A673 (cell line): ENCODE measurements at regions not wholly inside any gene's neighbourhood (a gene's known extent, or its start where the extent isn't known, plus 50 kb on each side); places are given as distances from the start of the nearest gene placed in this dataset.

ENCODE experiments used
- BruUV-seq: library from RNA; stranded (reverse); fragments of 400-500 nt; replicated peaks from 2 replicates; lab custom pipeline; 2021; lab: Mats Ljungman, UMichigan
- CTCF ChIA-PET: fragments of 300-600 bp; sonication (Branson Sonifier 250); formaldehyde crosslinking; loops from one replicate; lab custom pipeline; 2022; ENCODE audit warnings: antibody characterized with exemption; lab: Charles Lee
- POLR2A ChIA-PET: fragments of 300-600 bp; sonication (Branson Sonifier 250); formaldehyde crosslinking; loops from one replicate; lab custom pipeline; 2022; ENCODE audit warnings: antibody characterized with exemption; ENCODE audit not compliant: low non-redundant PET; lab: Charles Lee
- DNase-seq: peaks from one replicate; pipeline ENCODE4 v3.0.0-alpha.2; 2015; ENCODE audit warnings: low spot score
- H3K27ac ChIP-seq: fragments of 200-600 bp; sonication (generic); 2 replicates; pipeline ENCODE4 v1.5.1; 2016; ENCODE audit warnings: mixed run types, low read depth, mild to moderate bottlenecking, mixed read lengths, antibody characterized with exemption, low read length; ENCODE audit not compliant: poor library complexity, severe bottlenecking
- H3K27me3 ChIP-seq: fragments of 200-600 bp; sonication (generic); replicated peaks from 2 replicates; pipeline ENCODE4 v1.6.1; 2017; ENCODE audit warnings: mixed run types, low read depth, mild to moderate bottlenecking, mixed read lengths, antibody characterized with exemption, low read length; ENCODE audit not compliant: insufficient read depth, poor library complexity
- H3K36me3 ChIP-seq: fragments of 200-600 bp; sonication (generic); 2 replicates; pipeline ENCODE4 v1.6.1; 2016; ENCODE audit warnings: mixed run types, mild to moderate bottlenecking, mixed read lengths, antibody characterized with exemption, low read length; ENCODE audit not compliant: insufficient read depth, poor library complexity, severe bottlenecking
- H3K4me1 ChIP-seq: fragments of 200-600 bp; sonication (generic); 2 replicates; pipeline ENCODE4 v1.6.1; 2017; ENCODE audit warnings: mixed run types, mild to moderate bottlenecking, mixed read lengths, antibody characterized with exemption, low read length; ENCODE audit not compliant: insufficient read depth, poor library complexity, severe bottlenecking
- H3K4me3 ChIP-seq: fragments of 200-600 bp; sonication (generic); 2 replicates; pipeline ENCODE4 v1.5.1; 2016; ENCODE audit warnings: low read depth, mixed run types, mild to moderate bottlenecking, mixed read lengths, low read length; ENCODE audit not compliant: poor library complexity, severe bottlenecking
- H3K9me3 ChIP-seq: fragments of 200-600 bp; sonication (generic); 2 replicates; pipeline ENCODE4 v1.6.1; 2016; ENCODE audit warnings: mixed run types, low read depth, mild to moderate bottlenecking, mixed read lengths, antibody characterized with exemption, low read length; ENCODE audit not compliant: poor library complexity, severe bottlenecking
- EZH2 ChIP-seq: fragments of 200-600 bp; sonication (generic); IDR thresholded peaks from 2 replicates; pipeline ENCODE4 v1.6.1; 2017; ENCODE audit warnings: borderline replicate concordance, low read depth, mild to moderate bottlenecking, mixed read lengths, antibody characterized with exemption, low read length; ENCODE audit not compliant: poor library complexity, severe bottlenecking
- intact Hi-C: fragments of 100-400 bp; cut with micrococcal nuclease; formaldehyde crosslinking; loops from one replicate; pipeline ENCODE4 v1.10.0; 2022; ENCODE audit not compliant: unreplicated experiment
- TF ChIP-seq, protein P1 (sequence below): fragments of 300-800, 200-600 bp; sonication (generic); conservative IDR thresholded peaks from 2 replicates; pipeline ENCODE4 v1.5.1; 2017; ENCODE audit warnings: low read depth, mild to moderate bottlenecking, antibody characterized with exemption, low read length, moderate library complexity, mixed read lengths

DNA sequence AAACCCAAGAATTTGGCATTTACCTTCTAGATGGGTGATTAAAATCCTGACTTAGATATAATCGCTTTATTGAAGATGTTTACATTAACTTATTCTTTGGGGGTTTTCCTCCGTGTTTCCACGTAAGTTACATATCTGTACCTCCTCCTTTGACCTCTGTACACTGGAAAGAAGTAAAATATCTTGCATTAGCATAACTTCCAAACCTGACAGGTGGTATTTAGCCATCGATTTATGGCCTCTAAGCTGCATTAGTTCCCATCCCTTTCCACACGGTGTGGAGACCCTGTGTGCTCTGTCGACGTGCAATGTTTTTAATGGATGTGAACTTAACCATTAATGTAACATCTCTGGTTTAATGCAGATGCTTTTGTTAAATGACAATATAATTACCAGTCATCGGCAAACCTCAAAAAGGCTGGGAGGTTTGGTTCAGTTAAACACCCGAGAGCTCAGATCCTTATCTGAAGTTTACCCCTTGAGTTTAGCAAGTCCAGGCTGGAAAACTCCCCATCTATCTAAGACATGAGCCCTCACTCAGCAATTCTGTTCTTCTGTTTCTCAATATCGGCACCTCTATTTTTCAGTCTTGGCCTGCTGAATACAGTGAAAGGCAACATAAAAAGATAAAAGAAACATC lies 295.2 kb downstream of the GATA3 start:
- no peaks in the 10 kb centered on the region for H3K27me3 ChIP-seq
- no TSS peak for BruUV-seq
- peaks cover 30% of the 10 kb centered on the region for H3K4me1 ChIP-seq
- H3K4me3 ChIP-seq: no peak overlapping the region
- no peaks in the 10 kb centered on the region for H3K36me3 ChIP-seq
- ChIA-PET POLR2A (no interaction called here), CTCF (no interaction called here)
- peak; percentile 12 for DNase-seq
- TF ChIP-seq EZH2: no peak
- TF ChIP-seq, protein P1, sequence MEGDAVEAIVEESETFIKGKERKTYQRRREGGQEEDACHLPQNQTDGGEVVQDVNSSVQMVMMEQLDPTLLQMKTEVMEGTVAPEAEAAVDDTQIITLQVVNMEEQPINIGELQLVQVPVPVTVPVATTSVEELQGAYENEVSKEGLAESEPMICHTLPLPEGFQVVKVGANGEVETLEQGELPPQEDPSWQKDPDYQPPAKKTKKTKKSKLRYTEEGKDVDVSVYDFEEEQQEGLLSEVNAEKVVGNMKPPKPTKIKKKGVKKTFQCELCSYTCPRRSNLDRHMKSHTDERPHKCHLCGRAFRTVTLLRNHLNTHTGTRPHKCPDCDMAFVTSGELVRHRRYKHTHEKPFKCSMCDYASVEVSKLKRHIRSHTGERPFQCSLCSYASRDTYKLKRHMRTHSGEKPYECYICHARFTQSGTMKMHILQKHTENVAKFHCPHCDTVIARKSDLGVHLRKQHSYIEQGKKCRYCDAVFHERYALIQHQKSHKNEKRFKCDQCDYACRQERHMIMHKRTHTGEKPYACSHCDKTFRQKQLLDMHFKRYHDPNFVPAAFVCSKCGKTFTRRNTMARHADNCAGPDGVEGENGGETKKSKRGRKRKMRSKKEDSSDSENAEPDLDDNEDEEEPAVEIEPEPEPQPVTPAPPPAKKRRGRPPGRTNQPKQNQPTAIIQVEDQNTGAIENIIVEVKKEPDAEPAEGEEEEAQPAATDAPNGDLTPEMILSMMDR: no peak
- intact Hi-C loops: no loop called here
- H3K9me3 ChIP-seq: no peaks in the 10 kb centered on the region
- no peak overlapping the region for H3K27ac ChIP-seq

DNA sequence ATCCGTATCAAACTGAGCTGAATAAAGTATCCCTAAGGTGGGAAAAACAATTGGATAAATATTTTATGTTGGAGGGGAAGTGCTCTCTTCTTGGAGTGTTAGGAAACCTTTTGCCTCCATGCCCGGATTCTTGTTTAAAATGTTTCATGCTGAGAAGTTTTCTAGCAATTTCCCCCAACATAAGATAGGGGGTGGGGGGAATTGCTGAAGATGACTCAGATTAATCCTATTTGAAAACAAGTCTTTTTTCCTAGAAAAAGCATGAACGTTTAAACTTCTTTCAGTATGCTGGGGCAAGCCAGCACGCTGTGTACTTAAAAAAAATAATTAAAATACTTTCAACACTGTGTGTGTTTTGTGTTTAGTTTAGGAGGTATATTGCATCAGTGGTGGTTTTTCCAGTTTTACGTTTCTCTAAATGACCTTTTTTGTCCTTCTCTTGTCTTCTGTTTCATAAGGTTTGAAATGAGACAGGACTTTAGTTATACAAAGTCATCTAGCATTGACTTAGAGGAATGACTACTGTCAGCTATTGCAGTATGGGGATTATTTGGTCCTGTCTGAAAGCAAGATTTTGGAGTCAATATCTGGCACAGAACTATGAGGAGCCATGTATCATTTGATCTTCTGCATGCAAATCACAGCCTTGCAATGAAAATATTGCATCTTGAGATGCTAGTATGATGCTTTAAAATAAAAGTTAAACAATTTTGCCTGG lies 295.9 kb downstream of the GATA3 start:
- no TSS peak for BruUV-seq
- H3K27ac ChIP-seq: no peak overlapping the region
- no peaks in the 10 kb centered on the region for H3K9me3 ChIP-seq
- DNase-seq: peak; percentile 57
- no peaks in the 10 kb centered on the region for H3K27me3 ChIP-seq
- CTCF ChIA-PET: no interaction called here
- no peak overlapping the region for H3K4me3 ChIP-seq
- peaks cover 29% of the 10 kb centered on the region for H3K4me1 ChIP-seq
- intact Hi-C loops: no loop called here
- no peaks in the 10 kb centered on the region for H3K36me3 ChIP-seq
- TF ChIP-seq, protein P1: no peak
- no peak for TF ChIP-seq EZH2
- POLR2A ChIA-PET: no interaction called here

DNA sequence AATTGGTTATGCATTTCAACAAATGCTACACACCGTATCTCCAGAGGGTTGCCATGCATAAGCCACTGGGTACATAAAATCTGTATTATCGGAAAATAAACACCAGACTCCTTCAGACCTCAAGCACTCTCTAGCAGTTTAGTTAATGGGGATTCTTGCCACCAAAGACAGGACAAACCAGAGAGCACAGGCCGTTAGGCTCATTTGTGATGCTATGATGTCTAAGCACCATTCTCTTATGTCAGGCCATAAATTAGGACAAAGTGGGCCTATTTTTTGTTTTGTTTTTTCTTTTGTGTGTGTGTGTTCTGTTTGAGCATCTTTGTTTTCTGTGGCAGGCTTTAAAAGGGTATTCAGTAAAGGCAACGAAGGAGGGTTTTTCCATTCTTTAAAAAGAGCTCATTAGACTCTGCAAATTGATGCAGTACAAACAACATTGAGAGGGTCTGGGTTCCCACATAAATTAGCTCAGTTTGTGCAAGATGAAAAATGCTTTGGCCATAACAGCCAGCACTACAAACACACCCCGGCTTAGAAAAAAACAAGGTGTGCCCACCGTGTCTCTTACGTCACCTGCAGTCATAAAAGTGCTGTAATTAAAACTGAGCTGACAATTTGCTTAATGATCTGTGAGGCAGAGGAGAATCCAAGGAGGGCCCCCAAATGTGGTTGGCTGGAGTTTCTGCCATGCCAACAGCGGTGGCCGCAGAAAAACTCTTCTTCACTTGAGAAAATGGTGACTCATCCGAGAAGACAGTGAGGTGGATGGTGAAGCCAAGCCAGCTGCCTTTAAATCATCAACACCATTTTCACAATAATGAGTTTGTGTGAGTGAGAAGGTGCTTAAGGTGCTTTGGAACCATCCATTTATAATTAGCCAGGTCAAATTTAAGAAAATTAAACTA lies 297.9 kb downstream of the GATA3 start:
- no peak for DNase-seq
- Histone ChIP-seq H3K27ac (no peak overlapping the region), H3K9me3 (no peaks in the 10 kb centered on the region), H3K4me3 (no peak overlapping the region), H3K27me3 (no peaks in the 10 kb centered on the region), H3K4me1 (peaks cover 12% of the 10 kb centered on the region), H3K36me3 (no peaks in the 10 kb centered on the region)
- POLR2A ChIA-PET: no interaction called here
- BruUV-seq: no TSS peak
- CTCF ChIA-PET: no interaction called here
- TF ChIP-seq, protein P1: no peak
- TF ChIP-seq EZH2: no peak
- intact Hi-C loops: no loop called here
